ENCODE measurements at regions not wholly inside any gene's neighbourhood (a gene's known extent, or its start where the extent isn't known, plus 50 kb on each side); places are given as distances from the start of the nearest gene placed in this dataset.

- no peak overlapping the region for H3K23ac ChIP-seq (ENCODE audit: low read length)
- H3K18ac ChIP-seq (ENCODE audit: low read length) = no peak overlapping the region
- H3K27me3 ChIP-seq (ENCODE audit: insufficient read depth, low read length, poor library complexity) = no peaks in the 10 kb centered on the region
- H2BK15ac ChIP-seq (replicated peaks; ENCODE audit: low read depth) = no peak overlapping the region
- no peak overlapping the region for H3K9ac ChIP-seq (ENCODE audit: low read length)
- no peak overlapping the region for H2AK5ac ChIP-seq (ENCODE audit: low read length)
- no peaks in the 10 kb centered on the region for H3K79me2 ChIP-seq (ENCODE audit: control insufficient read depth, insufficient read depth, low read length)
- H3K36me3 ChIP-seq (ENCODE audit: control insufficient read depth, insufficient read depth, low read length) = no peaks in the 10 kb centered on the region
- no peak overlapping the region for H3K56ac ChIP-seq (ENCODE audit: low read length)
- H3K79me1 ChIP-seq (ENCODE audit: low read length) = no peaks in the 10 kb centered on the region
- H3K4me3 ChIP-seq (ENCODE audit: low read length) = no peak overlapping the region
- H2BK120ac ChIP-seq (ENCODE audit: low read depth, low read length) = no peak overlapping the region
- no peak for DNase-seq
- H3K4ac ChIP-seq (ENCODE audit: low read depth, low read length) = no peak overlapping the region
- no peak overlapping the region for H3K27ac ChIP-seq (ENCODE audit: low read depth, low read length)
- no peak overlapping the region for H4K8ac ChIP-seq (ENCODE audit: low read depth, low read length)
- H3K4me2 ChIP-seq (ENCODE audit: low read length) = no peak overlapping the region
- H3K4me1 ChIP-seq (ENCODE audit: control insufficient read depth, low read depth, low read length) = no peaks in the 10 kb centered on the region
- no peak overlapping the region for H2BK5ac ChIP-seq (ENCODE audit: low read length)
- H4K5ac ChIP-seq (ENCODE audit: low read length) = no peak overlapping the region
- no CpG with 5 or more reads among the region's 1 CpG for WGBS (ENCODE audit: extremely low coverage, insufficient coverage, low lambda C conversion rate)
Measured at GRCh38 chr6:79377047-79377446, 142.6 kb upstream of the HMGN3 start.

GRCh38 chr6:79375635-79376337 is 141.3 kb upstream of the HMGN3 start:
- Histone ChIP-seq H3K18ac (ENCODE audit: low read length) (no peak overlapping the region), H3K4me3 (ENCODE audit: low read length) (no peak overlapping the region), H2BK120ac (ENCODE audit: low read depth, low read length) (no peak overlapping the region), H2AK5ac (ENCODE audit: low read length) (no peak overlapping the region), H3K79me1 (ENCODE audit: low read length) (no peaks in the 10 kb centered on the region), H3K4me2 (ENCODE audit: low read length) (no peak overlapping the region), H3K56ac (ENCODE audit: low read length) (no peak overlapping the region), H3K23ac (ENCODE audit: low read length) (no peak overlapping the region), H3K9ac (ENCODE audit: low read length) (no peak overlapping the region), H3K27me3 (ENCODE audit: insufficient read depth, low read length, poor library complexity) (no peaks in the 10 kb centered on the region), H4K5ac (ENCODE audit: low read length) (no peak overlapping the region), H3K4me1 (ENCODE audit: control insufficient read depth, low read depth, low read length) (no peaks in the 10 kb centered on the region), H3K36me3 (ENCODE audit: control insufficient read depth, insufficient read depth, low read length) (no peaks in the 10 kb centered on the region), H2BK15ac (replicated peaks; ENCODE audit: low read depth) (no peak overlapping the region), H4K8ac (ENCODE audit: low read depth, low read length) (no peak overlapping the region), H3K79me2 (ENCODE audit: control insufficient read depth, insufficient read depth, low read length) (no peaks in the 10 kb centered on the region), H2BK5ac (ENCODE audit: low read length) (no peak overlapping the region), H3K27ac (ENCODE audit: low read depth, low read length) (no peak overlapping the region), H3K4ac (ENCODE audit: low read depth, low read length) (no peak overlapping the region)
- no CpG with 5 or more reads among the region's 3 CpGs for WGBS (ENCODE audit: extremely low coverage, insufficient coverage, low lambda C conversion rate)
- no peak for DNase-seq

- no peaks in the 10 kb centered on the region for H3K27me3 ChIP-seq (ENCODE audit: insufficient read depth, low read length, poor library complexity)
- no peaks in the 10 kb centered on the region for H3K79me2 ChIP-seq (ENCODE audit: control insufficient read depth, insufficient read depth, low read length)
- H3K4me3 ChIP-seq (ENCODE audit: low read length) = no peak overlapping the region
- no peak overlapping the region for H3K4me2 ChIP-seq (ENCODE audit: low read length)
- no peak overlapping the region for H3K27ac ChIP-seq (ENCODE audit: low read depth, low read length)
- no peaks in the 10 kb centered on the region for H3K36me3 ChIP-seq (ENCODE audit: control insufficient read depth, insufficient read depth, low read length)
- H3K4ac ChIP-seq (ENCODE audit: low read depth, low read length) = no peak overlapping the region
- no peak overlapping the region for H4K8ac ChIP-seq (ENCODE audit: low read depth, low read length)
- H3K9ac ChIP-seq (ENCODE audit: low read length) = no peak overlapping the region
- H4K5ac ChIP-seq (ENCODE audit: low read length) = no peak overlapping the region
- DNase-seq = no peak
- WGBS (ENCODE audit: extremely low coverage, insufficient coverage, low lambda C conversion rate) = no CpG with 5 or more reads among the region's 1 CpG
- H3K79me1 ChIP-seq (ENCODE audit: low read length) = no peaks in the 10 kb centered on the region
- no peak overlapping the region for H3K56ac ChIP-seq (ENCODE audit: low read length)
- no peak overlapping the region for H2BK5ac ChIP-seq (ENCODE audit: low read length)
- H3K4me1 ChIP-seq (ENCODE audit: control insufficient read depth, low read depth, low read length) = no peaks in the 10 kb centered on the region
- H2BK120ac ChIP-seq (ENCODE audit: low read depth, low read length) = no peak overlapping the region
- no peak overlapping the region for H3K18ac ChIP-seq (ENCODE audit: low read length)
- H2AK5ac ChIP-seq (ENCODE audit: low read length) = no peak overlapping the region
- H2BK15ac ChIP-seq (replicated peaks; ENCODE audit: low read depth) = no peak overlapping the region
- H3K23ac ChIP-seq (ENCODE audit: low read length) = no peak overlapping the region
Measured at GRCh38 chr6:79374308-79374707, 139.8 kb upstream of the HMGN3 start.

- Histone ChIP-seq H3K9ac (ENCODE audit: low read length) (no peak overlapping the region), H3K4me2 (ENCODE audit: low read length) (no peak overlapping the region), H3K4me1 (ENCODE audit: control insufficient read depth, low read depth, low read length) (no peaks in the 10 kb centered on the region), H4K8ac (ENCODE audit: low read depth, low read length) (no peak overlapping the region), H3K27ac (ENCODE audit: low read depth, low read length) (no peak overlapping the region), H3K4ac (ENCODE audit: low read depth, low read length) (no peak overlapping the region), H3K27me3 (ENCODE audit: insufficient read depth, low read length, poor library complexity) (no peaks in the 10 kb centered on the region), H3K36me3 (ENCODE audit: control insufficient read depth, insufficient read depth, low read length) (no peaks in the 10 kb centered on the region), H2BK120ac (ENCODE audit: low read depth, low read length) (no peak overlapping the region), H3K79me1 (ENCODE audit: low read length) (no peaks in the 10 kb centered on the region), H3K23ac (ENCODE audit: low read length) (no peak overlapping the region), H3K79me2 (ENCODE audit: control insufficient read depth, insufficient read depth, low read length) (no peaks in the 10 kb centered on the region), H3K56ac (ENCODE audit: low read length) (no peak overlapping the region), H2BK15ac (replicated peaks; ENCODE audit: low read depth) (no peak overlapping the region), H3K18ac (ENCODE audit: low read length) (no peak overlapping the region), H2AK5ac (ENCODE audit: low read length) (no peak overlapping the region), H4K5ac (ENCODE audit: low read length) (no peak overlapping the region), H3K4me3 (ENCODE audit: low read length) (no peak overlapping the region), H2BK5ac (ENCODE audit: low read length) (no peak overlapping the region)
- no CpG with 5 or more reads among the region's 3 CpGs for WGBS (ENCODE audit: extremely low coverage, insufficient coverage, low lambda C conversion rate)
- DNase-seq = no peak
Measured at GRCh38 chr6:79373880-79374279, 139.4 kb upstream of the HMGN3 start.

GRCh38 chr6:79373246-79373645 is 138.8 kb upstream of the HMGN3 start:
- no CpG with 5 or more reads among the region's 3 CpGs for WGBS (ENCODE audit: extremely low coverage, insufficient coverage, low lambda C conversion rate)
- no peak overlapping the region for H2BK15ac ChIP-seq (replicated peaks; ENCODE audit: low read depth)
- DNase-seq = no peak
- H3K27ac ChIP-seq (ENCODE audit: low read depth, low read length) = no peak overlapping the region
- H3K36me3 ChIP-seq (ENCODE audit: control insufficient read depth, insufficient read depth, low read length) = no peaks in the 10 kb centered on the region
- no peaks in the 10 kb centered on the region for H3K79me2 ChIP-seq (ENCODE audit: control insufficient read depth, insufficient read depth, low read length)
- H2BK5ac ChIP-seq (ENCODE audit: low read length) = no peak overlapping the region
- H4K8ac ChIP-seq (ENCODE audit: low read depth, low read length) = no peak overlapping the region
- H3K18ac ChIP-seq (ENCODE audit: low read length) = no peak overlapping the region
- no peak overlapping the region for H3K9ac ChIP-seq (ENCODE audit: low read length)
- H3K23ac ChIP-seq (ENCODE audit: low read length) = no peak overlapping the region
- H3K4me2 ChIP-seq (ENCODE audit: low read length) = no peak overlapping the region
- H2BK120ac ChIP-seq (ENCODE audit: low read depth, low read length) = no peak overlapping the region
- H3K4me3 ChIP-seq (ENCODE audit: low read length) = no peak overlapping the region
- no peak overlapping the region for H4K5ac ChIP-seq (ENCODE audit: low read length)
- H3K56ac ChIP-seq (ENCODE audit: low read length) = no peak overlapping the region
- no peak overlapping the region for H2AK5ac ChIP-seq (ENCODE audit: low read length)
- H3K27me3 ChIP-seq (ENCODE audit: insufficient read depth, low read length, poor library complexity) = no peaks in the 10 kb centered on the region
- no peaks in the 10 kb centered on the region for H3K4me1 ChIP-seq (ENCODE audit: control insufficient read depth, low read depth, low read length)
- H3K4ac ChIP-seq (ENCODE audit: low read depth, low read length) = no peak overlapping the region
- H3K79me1 ChIP-seq (ENCODE audit: low read length) = no peaks in the 10 kb centered on the region

GRCh38 chr6:79372757-79373156 is 138.3 kb upstream of the HMGN3 start:
- no peak overlapping the region for H3K9ac ChIP-seq (ENCODE audit: low read length)
- H2BK5ac ChIP-seq (ENCODE audit: low read length) = no peak overlapping the region
- no peak overlapping the region for H2BK15ac ChIP-seq (replicated peaks; ENCODE audit: low read depth)
- H4K5ac ChIP-seq (ENCODE audit: low read length) = no peak overlapping the region
- H3K4me3 ChIP-seq (ENCODE audit: low read length) = no peak overlapping the region
- no peaks in the 10 kb centered on the region for H3K27me3 ChIP-seq (ENCODE audit: insufficient read depth, low read length, poor library complexity)
- no peak overlapping the region for H3K4ac ChIP-seq (ENCODE audit: low read depth, low read length)
- no peaks in the 10 kb centered on the region for H3K4me1 ChIP-seq (ENCODE audit: control insufficient read depth, low read depth, low read length)
- H3K56ac ChIP-seq (ENCODE audit: low read length) = no peak overlapping the region
- no peaks in the 10 kb centered on the region for H3K79me2 ChIP-seq (ENCODE audit: control insufficient read depth, insufficient read depth, low read length)
- DNase-seq = no peak
- H2AK5ac ChIP-seq (ENCODE audit: low read length) = no peak overlapping the region
- no peak overlapping the region for H2BK120ac ChIP-seq (ENCODE audit: low read depth, low read length)
- no peak overlapping the region for H3K18ac ChIP-seq (ENCODE audit: low read length)
- no peaks in the 10 kb centered on the region for H3K36me3 ChIP-seq (ENCODE audit: control insufficient read depth, insufficient read depth, low read length)
- H3K27ac ChIP-seq (ENCODE audit: low read depth, low read length) = no peak overlapping the region
- H3K4me2 ChIP-seq (ENCODE audit: low read length) = no peak overlapping the region
- no peak overlapping the region for H4K8ac ChIP-seq (ENCODE audit: low read depth, low read length)
- H3K79me1 ChIP-seq (ENCODE audit: low read length) = no peaks in the 10 kb centered on the region
- H3K23ac ChIP-seq (ENCODE audit: low read length) = no peak overlapping the region
- no CpG with 5 or more reads among the region's 1 CpG for WGBS (ENCODE audit: extremely low coverage, insufficient coverage, low lambda C conversion rate)
